H1 (cell line): ENCODE measurements at regions not wholly inside any gene's neighbourhood (a gene's known extent, or its start where the extent isn't known, plus 50 kb on each side); places are given as distances from the start of the nearest gene placed in this dataset.

Experiments used
- CTCF ChIA-PET: fragments of 300-600 bp; sonication (Branson Sonifier 250); formaldehyde crosslinking; loops from one replicate; lab custom pipeline; 2021; ENCODE audit not compliant: partially characterized antibody; lab: Charles Lee
- POLR2A ChIA-PET: fragments of 300-600 bp; sonication (Branson Sonifier 250); formaldehyde crosslinking; loops from one replicate; lab custom pipeline; 2021; ENCODE audit warnings: inconsistent platforms; ENCODE audit not compliant: partially characterized antibody; lab: Charles Lee
- DNase-seq, 2 experiments: peaks; one replicate each; pipeline versions ENCODE4 v3.0.0 to v3.0.0-alpha.2; 2010 to 2022; ENCODE audit warnings: low spot score in 2 of 2, low read depth in 1 of 2, mixed read lengths in 1 of 2
- FAIRE-seq: peaks from 2 replicates; lab custom pipeline; 2011; peaks lifted over from hg19 to GRCh38; lab: Jason Lieb, UNC
- H2AFZ ChIP-seq: 2 replicates; pipeline ENCODE4 v1.8.1; 2012; ENCODE audit warnings: low read length, inconsistent platforms
- H2AK5ac ChIP-seq: 2 replicates; pipeline ENCODE4 v1.6.1; 2013; ENCODE audit warnings: low read depth, low read length
- H2BK120ac ChIP-seq: replicated peaks from 2 replicates; pipeline ENCODE3; 2013; ENCODE audit warnings: low read depth, low read length, inconsistent platforms
- H2BK12ac ChIP-seq: 2 replicates; pipeline ENCODE4 v1.6.1; 2013; ENCODE audit warnings: low read depth, low read length
- H2BK15ac ChIP-seq: 2 replicates; pipeline ENCODE4 v1.6.1; 2013; ENCODE audit warnings: low read length
- H2BK20ac ChIP-seq: 2 replicates; pipeline ENCODE4 v1.6.1; 2013; ENCODE audit warnings: low read length
- H2BK5ac ChIP-seq: 2 replicates; pipeline ENCODE4 v1.6.1; 2013; ENCODE audit warnings: low read depth, low read length
- H3K14ac ChIP-seq: 2 replicates; pipeline ENCODE4 v1.6.1; 2013; ENCODE audit warnings: inconsistent platforms; ENCODE audit not compliant: insufficient read length
- H3K18ac ChIP-seq: 2 replicates; pipeline ENCODE4 v1.6.1; 2013; ENCODE audit warnings: low read length; ENCODE audit errors: extremely low read depth
- H3K23ac ChIP-seq: 2 replicates; pipeline ENCODE4 v1.6.1; 2013; ENCODE audit warnings: inconsistent platforms; ENCODE audit not compliant: insufficient read length
- H3K23me2 ChIP-seq: 2 replicates; pipeline ENCODE4 v1.6.1; 2013; ENCODE audit warnings: low read depth, low read length
- H3K27ac ChIP-seq: 2 replicates; pipeline ENCODE4 v1.6.1; 2011; ENCODE audit warnings: low read depth, low read length, inconsistent platforms
- H3K27me3 ChIP-seq, 4 experiments: replicated peaks in 1 of 4; 1 replicate in 1 of 4; 2 replicates in 3 of 4; pipeline versions ENCODE4 v1.6.1 to v1.8.1; 2011 to 2013; ENCODE audit warnings: low read length in 3 of 4, mild to moderate bottlenecking in 3 of 4, inconsistent platforms in 2 of 4, mixed read lengths in 2 of 4, moderate library complexity in 1 of 4; ENCODE audit not compliant: control insufficient read depth in 3 of 4, insufficient read depth in 3 of 4; ENCODE audit errors: extremely low read depth in 1 of 4
- H3K36me3 ChIP-seq, 4 experiments: 2 replicates each; pipeline versions ENCODE4 v1.6.1 to v1.8.1; 2011 to 2013; ENCODE audit warnings: mild to moderate bottlenecking in 4 of 4, low read length in 3 of 4, moderate library complexity in 2 of 4, control low read depth in 1 of 4, inconsistent platforms in 1 of 4; ENCODE audit not compliant: insufficient read depth in 4 of 4, control insufficient read depth in 2 of 4
- H3K4ac ChIP-seq: replicated peaks from 2 replicates; pipeline ENCODE3; 2013; ENCODE audit warnings: low read length, low read depth, mixed read lengths, inconsistent platforms; ENCODE audit not compliant: insufficient read length
- H3K4me1 ChIP-seq, 4 experiments: replicated peaks in 1 of 4; 1 replicate in 1 of 4; 2 replicates in 3 of 4; pipeline versions ENCODE4 v1.6.1 to v1.8.1; 2011 to 2013; ENCODE audit warnings: low read length in 3 of 4, inconsistent platforms in 2 of 4, mixed read lengths in 1 of 4; ENCODE audit not compliant: insufficient read depth in 4 of 4, control insufficient read depth in 3 of 4
- H3K4me2 ChIP-seq, 2 experiments: 2 replicates each; pipeline versions ENCODE4 v1.6.1 to v1.8.1; 2011 to 2013; ENCODE audit warnings: low read depth in 2 of 2, low read length in 2 of 2, control low read depth in 1 of 2, inconsistent platforms in 1 of 2, mild to moderate bottlenecking in 1 of 2; ENCODE audit not compliant: insufficient read depth in 1 of 2
- H3K4me3 ChIP-seq, 4 experiments: fragments of 200-600, 300-600 bp in 1 of 4; sonication (generic), shearing (Covaris generic), sonication (Bioruptor Twin) in 1 of 4; 2 replicates each; pipeline versions ENCODE4 v1.5.1 to v1.8.1; 2011 to 2016; ENCODE audit warnings: low read length in 4 of 4, low read depth in 3 of 4, control low read depth in 2 of 4, inconsistent platforms in 2 of 4, mild to moderate bottlenecking in 2 of 4, mixed read lengths in 1 of 4, moderate library complexity in 1 of 4; ENCODE audit not compliant: insufficient read depth in 2 of 4; ENCODE audit errors: extremely low read depth in 1 of 4
- H3K56ac ChIP-seq: replicated peaks from 2 replicates; pipeline ENCODE3; 2013; ENCODE audit warnings: low read depth, mild to moderate bottlenecking, mixed read lengths, low read length, inconsistent platforms; ENCODE audit not compliant: insufficient read length
- H3K79me1 ChIP-seq: 2 replicates; pipeline ENCODE4 v1.6.1; 2013; ENCODE audit warnings: low read depth, low read length, control low read depth
- H3K79me2 ChIP-seq, 2 experiments: 2 replicates each; pipeline versions ENCODE4 v1.6.1 to v1.8.1; 2012 to 2013; ENCODE audit warnings: low read length in 2 of 2, mild to moderate bottlenecking in 2 of 2, inconsistent platforms in 1 of 2; ENCODE audit not compliant: insufficient read depth in 2 of 2, control insufficient read depth in 1 of 2
- H3K9ac ChIP-seq, 4 experiments: replicated peaks in 1 of 4; 1 replicate in 1 of 4; 2 replicates in 3 of 4; pipeline versions ENCODE4 v1.6.1 to v1.8.1; 2011 to 2013; ENCODE audit warnings: low read depth in 3 of 4, low read length in 3 of 4, control low read depth in 2 of 4, mild to moderate bottlenecking in 2 of 4, moderate library complexity in 2 of 4, inconsistent platforms in 1 of 4; ENCODE audit errors: extremely low read depth in 1 of 4
- H3K9me3 ChIP-seq, 2 experiments: 2 replicates each; pipeline versions ENCODE4 v1.6.1 to v1.8.1; 2012 to 2013; ENCODE audit warnings: mild to moderate bottlenecking in 2 of 2, moderate library complexity in 2 of 2, control low read depth in 1 of 2, inconsistent platforms in 1 of 2, low read depth in 1 of 2, low read length in 1 of 2, mixed read lengths in 1 of 2; ENCODE audit not compliant: insufficient read depth in 2 of 2
- H4K20me1 ChIP-seq, 2 experiments: replicated peaks in 1 of 2; 2 replicates each; pipeline versions ENCODE3 to v1.8.1; 2011 to 2013; ENCODE audit warnings: inconsistent platforms in 2 of 2, low read length in 2 of 2, mild to moderate bottlenecking in 1 of 2; ENCODE audit not compliant: insufficient read depth in 2 of 2, control insufficient read depth in 1 of 2
- H4K5ac ChIP-seq: 2 replicates; pipeline ENCODE4 v1.6.1; 2013; ENCODE audit warnings: low read length, low read depth, mixed read lengths, inconsistent platforms; ENCODE audit not compliant: insufficient read length
- H4K8ac ChIP-seq: 2 replicates; pipeline ENCODE4 v1.8.0; 2013; ENCODE audit warnings: mild to moderate bottlenecking, moderate library complexity, low read length, inconsistent platforms; ENCODE audit not compliant: insufficient read depth; ENCODE audit errors: extremely low read depth
- H4K91ac ChIP-seq: replicated peaks from 2 replicates; pipeline ENCODE3; 2013; ENCODE audit warnings: low read length, mixed read lengths, inconsistent platforms; ENCODE audit not compliant: insufficient read length
- BACH1 ChIP-seq: IDR thresholded peaks from 2 replicates; pipeline ENCODE4 v1.6.1; 2012; ENCODE audit warnings: low read length, improper control_type of control experiment
- RNF2 ChIP-seq: fragments of 200-900, 300-1000 bp; sonication (generic); IDR thresholded peaks from 2 replicates; pipeline ENCODE4 v1.7.1; 2016; ENCODE audit warnings: borderline replicate concordance, low read depth, mild to moderate bottlenecking, antibody characterized with exemption, low read length; ENCODE audit not compliant: poor library complexity, severe bottlenecking; ENCODE audit errors: missing control alignments
- WGBS, 2 experiments: shearing (Covaris generic) in 1 of 2; methylation state at CpG; one replicate each; pipeline versions ENCODE4 v1.1.6 to v1.1.7; 2013 to 2015; ENCODE audit warnings: low lambda C conversion rate in 2 of 2, mixed read lengths in 2 of 2, inconsistent platforms in 1 of 2, low coverage in 1 of 2, missing lambda C conversion rate in 1 of 2; ENCODE audit not compliant: insufficient replicate concordance in 2 of 2, insufficient coverage in 1 of 2, insufficient read length in 1 of 2; ENCODE audit errors: extremely low coverage in 1 of 2, missing lambda C conversion rate in 1 of 2; 5-methylcytosine and 5-hydroxymethylcytosine counted together

DNA sequence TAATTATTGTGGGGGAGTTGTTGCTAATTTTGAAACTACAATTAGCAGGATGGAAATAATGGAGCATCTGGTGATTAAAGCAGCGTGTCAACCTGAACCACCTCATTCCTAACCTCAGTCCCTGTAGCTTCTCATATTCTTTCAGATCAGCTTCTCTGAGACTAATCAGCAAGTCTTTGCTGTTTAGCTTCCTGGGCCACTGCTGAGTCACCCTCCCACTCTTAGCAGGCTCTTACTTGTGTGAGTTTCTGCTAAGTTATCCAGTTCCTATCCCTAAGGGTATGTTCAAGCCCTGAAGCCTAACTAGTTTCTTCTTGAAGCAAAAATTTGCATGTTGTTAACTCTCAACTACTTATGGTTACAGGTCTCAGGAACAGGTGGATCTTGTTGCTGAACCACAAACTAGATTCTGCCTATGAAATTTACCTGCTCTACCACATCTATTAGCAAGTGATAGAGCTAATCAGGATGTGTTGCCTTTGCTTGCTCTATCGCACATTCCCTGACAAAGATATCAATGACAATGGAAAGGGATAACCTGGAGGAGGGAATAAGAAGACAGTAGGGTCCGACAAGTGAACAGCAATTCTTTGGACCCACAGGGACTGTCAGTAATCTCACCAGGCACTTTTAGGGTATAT lies 134.2 kb downstream of the EIF4E start:
- DNase-seq: peak in 1 of 2 experiments; percentile 15
- peak overlapping the region; percentile 59 for H2AFZ ChIP-seq
- H2BK15ac ChIP-seq: no peak overlapping the region
- H2BK5ac ChIP-seq: no peak overlapping the region
- H2BK120ac ChIP-seq: no peak overlapping the region
- no peak overlapping the region for H3K18ac ChIP-seq
- ChIA-PET POLR2A (no interaction called here), CTCF (interaction anchor here (1.2 to 1.4 kb wide), 2 partner anchors 19 to 261 kb away, joined by 3 read pairs; no protein-coding TSS in a partner anchor)
- H2BK20ac ChIP-seq: no peak overlapping the region
- no peaks in the 10 kb centered on the region for H3K79me2 ChIP-seq
- no peak overlapping the region for H3K9ac ChIP-seq
- no peaks in the 10 kb centered on the region; the same call in 1 of the 2 replicates for H3K23me2 ChIP-seq
- no peak overlapping the region for H3K27ac ChIP-seq
- peak; percentile 57 for FAIRE-seq
- H3K4ac ChIP-seq: no peak overlapping the region
- no peak overlapping the region for H2BK12ac ChIP-seq
- peaks cover 0 to 8% (median 2%) of the 10 kb centered on the region in 4 experiments; a peak in 2 of 7 replicates for H3K4me1 ChIP-seq
- H4K91ac ChIP-seq: no peak overlapping the region
- no peak overlapping the region for H3K4me2 ChIP-seq
- no peaks in the 10 kb centered on the region for H3K79me1 ChIP-seq
- no peak overlapping the region for H3K4me3 ChIP-seq
- H4K5ac ChIP-seq: no peak overlapping the region
- no peak overlapping the region for H3K23ac ChIP-seq
- WGBS, 2 experiments: 78% methylated on average over 3 of the region's 3 CpGs; no CpG with 5 or more reads in 1 of the 2 experiments
- no peak overlapping the region for H2AK5ac ChIP-seq
- no peak overlapping the region for H3K14ac ChIP-seq
- H4K8ac ChIP-seq: no peak overlapping the region
- no peaks in the 10 kb centered on the region for H3K36me3 ChIP-seq
- H4K20me1 ChIP-seq: no peaks in the 10 kb centered on the region
- no peaks in the 10 kb centered on the region for H3K9me3 ChIP-seq
- H3K56ac ChIP-seq: no peak overlapping the region
- no peaks in the 10 kb centered on the region for H3K27me3 ChIP-seq
- TF ChIP-seq BACH1: peak; percentile 81
- no peak for TF ChIP-seq RNF2
